H1 (cell line): ENCODE measurements at regions not wholly inside any gene's neighbourhood (a gene's known extent, or its start where the extent isn't known, plus 50 kb on each side); places are given as distances from the start of the nearest gene placed in this dataset.

Experiments
- GTF2F1 ChIP-seq: IDR thresholded peaks from 2 replicates; pipeline ENCODE4 v1.6.1; 2012; ENCODE audit warnings: low read depth, low read length, improper control_type of control experiment, borderline replicate concordance
- KDM1A ChIP-seq: fragments of 200-600, 300-600 bp; sonication (generic); IDR thresholded peaks from 2 replicates; pipeline ENCODE4 v1.7.1; 2016; ENCODE audit warnings: mild to moderate bottlenecking, low read length, borderline replicate concordance
- SIX5 ChIP-seq: IDR thresholded peaks from 2 replicates; pipeline ENCODE4 v1.6.1; 2011; ENCODE audit warnings: mild to moderate bottlenecking, low read depth, low read length
- SRF ChIP-seq: IDR thresholded peaks from 2 replicates; pipeline ENCODE4 v1.6.1; 2011; ENCODE audit warnings: mild to moderate bottlenecking, low read depth, low read length, moderate library complexity
- TAF1 ChIP-seq: IDR thresholded peaks from 2 replicates; pipeline ENCODE4 v1.6.1; 2011; ENCODE audit warnings: mild to moderate bottlenecking, low read depth, low read length
- YY1 ChIP-seq: IDR thresholded peaks from 2 replicates; pipeline ENCODE4 v1.6.1; 2011; ENCODE audit warnings: low read depth, mild to moderate bottlenecking, low read length
- TF ChIP-seq, protein P1 (sequence below): IDR thresholded peaks from 2 replicates; pipeline ENCODE4 v1.6.1; 2012; ENCODE audit warnings: low read length, inconsistent platforms

GRCh38 chr5:158126442-158127405 lies 267.8 kb upstream of the CLINT1 start (continued):
- TF ChIP-seq SRF (no peak), YY1 (no peak), TAF1 (no peak), SIX5 (no peak), KDM1A (no peak), GTF2F1 (no peak)
- TF ChIP-seq, protein P1, sequence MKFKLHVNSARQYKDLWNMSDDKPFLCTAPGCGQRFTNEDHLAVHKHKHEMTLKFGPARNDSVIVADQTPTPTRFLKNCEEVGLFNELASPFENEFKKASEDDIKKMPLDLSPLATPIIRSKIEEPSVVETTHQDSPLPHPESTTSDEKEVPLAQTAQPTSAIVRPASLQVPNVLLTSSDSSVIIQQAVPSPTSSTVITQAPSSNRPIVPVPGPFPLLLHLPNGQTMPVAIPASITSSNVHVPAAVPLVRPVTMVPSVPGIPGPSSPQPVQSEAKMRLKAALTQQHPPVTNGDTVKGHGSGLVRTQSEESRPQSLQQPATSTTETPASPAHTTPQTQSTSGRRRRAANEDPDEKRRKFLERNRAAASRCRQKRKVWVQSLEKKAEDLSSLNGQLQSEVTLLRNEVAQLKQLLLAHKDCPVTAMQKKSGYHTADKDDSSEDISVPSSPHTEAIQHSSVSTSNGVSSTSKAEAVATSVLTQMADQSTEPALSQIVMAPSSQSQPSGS: no peak
